Neural cell (in vitro differentiated cells): ENCODE measurements at regions not wholly inside any gene's neighbourhood (a gene's known extent, or its start where the extent isn't known, plus 50 kb on each side); places are given as distances from the start of the nearest gene placed in this dataset.

ENCODE experiments used
- H2AFZ ChIP-seq: fragments of 200-600, 300-800 bp; sonication (generic), shearing (Covaris generic); 2 replicates; pipeline ENCODE4 v1.6.0; 2014; ENCODE audit warnings: low read depth, mild to moderate bottlenecking, antibody characterized with exemption, low read length, moderate library complexity
- H3F3A ChIP-seq: fragments of 200-600 bp; shearing (Covaris generic); 2 replicates; pipeline ENCODE4 v1.6.1; 2016; ENCODE audit warnings: mild to moderate bottlenecking, moderate library complexity, mixed read lengths, antibody characterized with exemption, low read length; ENCODE audit not compliant: insufficient read depth, poor library complexity, severe bottlenecking
- H3K27ac ChIP-seq: fragments of 200-600, 300-800 bp; sonication (generic), shearing (Covaris generic); 2 replicates; pipeline ENCODE4 v1.5.1; 2014; ENCODE audit warnings: mild to moderate bottlenecking, low read length, moderate library complexity
- H3K27me3 ChIP-seq: fragments of 300-800, 200-600 bp; sonication (generic), shearing (Covaris generic); 2 replicates; pipeline ENCODE4 v1.6.0; 2014; ENCODE audit warnings: mild to moderate bottlenecking, low read depth, low read length, moderate library complexity; ENCODE audit not compliant: insufficient read depth
- H3K36me3 ChIP-seq: fragments of 300-800, 200-600 bp; sonication (generic), shearing (Covaris generic); 2 replicates; pipeline ENCODE4 v1.5.1; 2014; ENCODE audit warnings: mild to moderate bottlenecking, antibody characterized with exemption, low read length, moderate library complexity; ENCODE audit not compliant: insufficient read depth
- H3K4me2 ChIP-seq: fragments of 300-800, 200-600 bp; sonication (generic), shearing (Covaris generic); 2 replicates; pipeline ENCODE4 v1.6.0; 2014; ENCODE audit warnings: mild to moderate bottlenecking, low read length
- H3K4me3 ChIP-seq: fragments of 300-800, 200-600 bp; sonication (generic), shearing (Covaris generic); 2 replicates; pipeline ENCODE4 v1.5.1; 2014; ENCODE audit warnings: mild to moderate bottlenecking, low read length, moderate library complexity
- H3K79me2 ChIP-seq: fragments of 200-600 bp; shearing (Covaris generic); replicated peaks from 2 replicates; pipeline ENCODE4 v1.6.0; 2014; ENCODE audit warnings: mild to moderate bottlenecking, low read length, moderate library complexity; ENCODE audit not compliant: insufficient read depth
- H3K9ac ChIP-seq: fragments of 300-800, 200-600 bp; sonication (generic), shearing (Covaris generic); 2 replicates; pipeline ENCODE4 v1.6.1; 2016; ENCODE audit warnings: mild to moderate bottlenecking, low read length, mixed read lengths
- H3K9me2 ChIP-seq: fragments of 200-600 bp; shearing (Covaris generic); 2 replicates; pipeline ENCODE4 v1.6.1; 2016; ENCODE audit warnings: mild to moderate bottlenecking, low read length, mixed read lengths; ENCODE audit not compliant: insufficient read depth
- H3K9me3 ChIP-seq: fragments of 200-600, 300-800 bp; sonication (generic), shearing (Covaris generic); 2 replicates; pipeline ENCODE4 v1.6.1; 2016; ENCODE audit warnings: mild to moderate bottlenecking, mixed run types, low read length, moderate library complexity, mixed read lengths
- H4K20me1 ChIP-seq: fragments of 200-600 bp; shearing (Covaris generic); 2 replicates; pipeline ENCODE4 v1.6.1; 2016; ENCODE audit warnings: mild to moderate bottlenecking, mixed run types; ENCODE audit not compliant: insufficient read depth
- CTCF ChIP-seq: fragments of 450-650 bp; IDR thresholded peaks from 2 replicates; pipeline ENCODE4 v1.5.1; 2014; ENCODE audit warnings: antibody characterized with exemption, mild to moderate bottlenecking, moderate library complexity; ENCODE audit not compliant: poor library complexity, severe bottlenecking
- EP300 ChIP-seq: fragments of 450-650 bp; conservative IDR thresholded peaks from 2 replicates; pipeline ENCODE4 v1.6.1; 2014; ENCODE audit warnings: antibody characterized with exemption, mild to moderate bottlenecking, moderate library complexity; ENCODE audit not compliant: poor library complexity, severe bottlenecking
- EZH2 ChIP-seq: fragments of 200-600, 300-800 bp; shearing (Covaris generic), sonication (generic); IDR thresholded peaks from 2 replicates; pipeline ENCODE4 v1.6.1; 2014; ENCODE audit warnings: antibody characterized with exemption, low read length, borderline replicate concordance, mild to moderate bottlenecking; ENCODE audit not compliant: insufficient read depth, poor library complexity, severe bottlenecking
- MXI1 ChIP-seq: fragments of 450-650 bp; conservative IDR thresholded peaks from 2 replicates; pipeline ENCODE4 v1.6.1; 2014; ENCODE audit warnings: antibody characterized with exemption, mild to moderate bottlenecking; ENCODE audit not compliant: poor library complexity, severe bottlenecking
- POLR2AphosphoS5 ChIP-seq: IDR thresholded peaks from 2 replicates; pipeline ENCODE4 v1.6.1; 2012
- RAD21 ChIP-seq: fragments of 450-650 bp; conservative IDR thresholded peaks from 2 replicates; pipeline ENCODE4 v1.6.1; 2014; ENCODE audit warnings: antibody characterized with exemption, mild to moderate bottlenecking, moderate library complexity
- SMC3 ChIP-seq: fragments of 450-650 bp; conservative IDR thresholded peaks from 2 replicates; pipeline ENCODE4 v1.6.1; 2014; ENCODE audit warnings: antibody characterized with exemption, mild to moderate bottlenecking, moderate library complexity; ENCODE audit not compliant: poor library complexity
- TAF1 ChIP-seq: IDR thresholded peaks from 2 replicates; pipeline ENCODE4 v1.6.1; 2012; ENCODE audit warnings: low read depth
- TF ChIP-seq, protein P1 (sequence below): IDR thresholded peaks from 2 replicates; pipeline ENCODE4 v1.6.1; 2012; ENCODE audit warnings: borderline replicate concordance

GRCh38 chr9:124182741-124183140, 75.0 kb upstream of the NEK6 start:
- no peaks in the 10 kb centered on the region for H3K36me3 ChIP-seq
- H3K4me3 ChIP-seq = no peak overlapping the region

DNA sequence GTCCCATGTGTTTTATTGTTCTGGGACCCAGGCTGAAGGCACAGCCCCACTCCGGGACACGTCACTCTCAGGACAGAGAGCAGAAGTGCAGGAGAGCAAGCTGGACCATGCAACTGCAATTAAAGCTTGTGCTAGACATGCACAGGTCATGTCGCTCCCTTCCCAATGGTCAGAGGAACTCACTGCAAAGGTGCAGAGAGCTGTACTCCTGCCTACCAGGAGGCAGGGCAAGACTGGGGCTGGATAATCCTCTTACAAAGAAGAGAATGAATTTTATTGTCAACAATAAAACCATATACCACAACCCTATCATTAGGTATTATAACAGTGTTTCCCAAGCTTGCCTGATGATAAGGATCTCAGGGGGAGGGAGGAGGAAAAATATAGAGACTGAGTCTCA, 74.0 kb upstream of the NEK6 start:
- H3K4me3 ChIP-seq = no peak overlapping the region
- no peaks in the 10 kb centered on the region for H3F3A ChIP-seq
- no peak overlapping the region for H2AFZ ChIP-seq
- no peaks in the 10 kb centered on the region for H3K9me3 ChIP-seq
- no peaks in the 10 kb centered on the region for H3K36me3 ChIP-seq
- no peak overlapping the region for H3K27ac ChIP-seq
- H3K9ac ChIP-seq = no peak overlapping the region
- TF ChIP-seq POLR2AphosphoS5 (no peak), TAF1 (no peak), EP300 (no peak), MXI1 (no peak), CTCF (no peak), RAD21 (no peak), SMC3 (no peak), EZH2 (no peak)
- TF ChIP-seq, protein P1, sequence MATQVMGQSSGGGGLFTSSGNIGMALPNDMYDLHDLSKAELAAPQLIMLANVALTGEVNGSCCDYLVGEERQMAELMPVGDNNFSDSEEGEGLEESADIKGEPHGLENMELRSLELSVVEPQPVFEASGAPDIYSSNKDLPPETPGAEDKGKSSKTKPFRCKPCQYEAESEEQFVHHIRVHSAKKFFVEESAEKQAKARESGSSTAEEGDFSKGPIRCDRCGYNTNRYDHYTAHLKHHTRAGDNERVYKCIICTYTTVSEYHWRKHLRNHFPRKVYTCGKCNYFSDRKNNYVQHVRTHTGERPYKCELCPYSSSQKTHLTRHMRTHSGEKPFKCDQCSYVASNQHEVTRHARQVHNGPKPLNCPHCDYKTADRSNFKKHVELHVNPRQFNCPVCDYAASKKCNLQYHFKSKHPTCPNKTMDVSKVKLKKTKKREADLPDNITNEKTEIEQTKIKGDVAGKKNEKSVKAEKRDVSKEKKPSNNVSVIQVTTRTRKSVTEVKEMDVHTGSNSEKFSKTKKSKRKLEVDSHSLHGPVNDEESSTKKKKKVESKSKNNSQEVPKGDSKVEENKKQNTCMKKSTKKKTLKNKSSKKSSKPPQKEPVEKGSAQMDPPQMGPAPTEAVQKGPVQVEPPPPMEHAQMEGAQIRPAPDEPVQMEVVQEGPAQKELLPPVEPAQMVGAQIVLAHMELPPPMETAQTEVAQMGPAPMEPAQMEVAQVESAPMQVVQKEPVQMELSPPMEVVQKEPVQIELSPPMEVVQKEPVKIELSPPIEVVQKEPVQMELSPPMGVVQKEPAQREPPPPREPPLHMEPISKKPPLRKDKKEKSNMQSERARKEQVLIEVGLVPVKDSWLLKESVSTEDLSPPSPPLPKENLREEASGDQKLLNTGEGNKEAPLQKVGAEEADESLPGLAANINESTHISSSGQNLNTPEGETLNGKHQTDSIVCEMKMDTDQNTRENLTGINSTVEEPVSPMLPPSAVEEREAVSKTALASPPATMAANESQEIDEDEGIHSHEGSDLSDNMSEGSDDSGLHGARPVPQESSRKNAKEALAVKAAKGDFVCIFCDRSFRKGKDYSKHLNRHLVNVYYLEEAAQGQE = no peak
- no peaks in the 10 kb centered on the region for H3K9me2 ChIP-seq
- H4K20me1 ChIP-seq = no peaks in the 10 kb centered on the region
- no peaks in the 10 kb centered on the region for H3K27me3 ChIP-seq
- no peaks in the 10 kb centered on the region for H3K79me2 ChIP-seq
- H3K4me2 ChIP-seq = no peak overlapping the region

More at GRCh38 chr9:124182741-124183140, 75.0 kb upstream of the NEK6 start:
- no peak overlapping the region for H2AFZ ChIP-seq
- no peaks in the 10 kb centered on the region for H4K20me1 ChIP-seq
- H3K79me2 ChIP-seq = no peaks in the 10 kb centered on the region
- TF ChIP-seq TAF1 = no peak
- no peak for TF ChIP-seq EZH2
- no peak for TF ChIP-seq CTCF
- TF ChIP-seq SMC3 = no peak
- TF ChIP-seq POLR2AphosphoS5 = no peak
- TF ChIP-seq, protein P1 = no peak
- TF ChIP-seq EP300 = no peak
- no peak for TF ChIP-seq MXI1
- no peak for TF ChIP-seq RAD21
- no peaks in the 10 kb centered on the region for H3K9me3 ChIP-seq
- H3K9me2 ChIP-seq = no peaks in the 10 kb centered on the region
- H3K27ac ChIP-seq = no peak overlapping the region
- no peak overlapping the region for H3K4me2 ChIP-seq
- no peak overlapping the region for H3K9ac ChIP-seq
- H3F3A ChIP-seq = no peaks in the 10 kb centered on the region
- H3K27me3 ChIP-seq = no peaks in the 10 kb centered on the region
